GM12891 (cell line): ENCODE measurements at regions not wholly inside any gene's neighbourhood (a gene's known extent, or its start where the extent isn't known, plus 50 kb on each side); places are given as distances from the start of the nearest gene placed in this dataset.

Source experiments
- PAX5 ChIP-seq: IDR thresholded peaks from 2 replicates; pipeline ENCODE4 v1.6.1; 2011; ENCODE audit warnings: low read length, moderate library complexity, mild to moderate bottlenecking; ENCODE audit not compliant: insufficient read depth, severe bottlenecking
- POLR2A ChIP-seq: IDR thresholded peaks from 2 replicates; pipeline ENCODE4 v1.6.1; 2011; ENCODE audit warnings: low read depth, low read length, control low read depth
- POLR2AphosphoS5 ChIP-seq: IDR thresholded peaks from 2 replicates; pipeline ENCODE4 v1.6.1; 2011; ENCODE audit warnings: low read depth, low read length, control low read depth
- TAF1 ChIP-seq: IDR thresholded peaks from 2 replicates; pipeline ENCODE4 v1.6.1; 2011; ENCODE audit warnings: low read depth, low read length, control low read depth

GRCh38 chr3:127412578-127413317 is 124.9 kb upstream of the PRR20G start:
- no peak for TF ChIP-seq POLR2A
- no peak for TF ChIP-seq POLR2AphosphoS5
- TF ChIP-seq TAF1 = no peak
- no peak for TF ChIP-seq PAX5
